ENCODE measurements at regions not wholly inside any gene's neighbourhood (a gene's known extent, or its start where the extent isn't known, plus 50 kb on each side); places are given as distances from the start of the nearest gene placed in this dataset.
A peak's percentile ranks its signal among the peaks of the same experiment; 100 is the strongest.

DNA sequence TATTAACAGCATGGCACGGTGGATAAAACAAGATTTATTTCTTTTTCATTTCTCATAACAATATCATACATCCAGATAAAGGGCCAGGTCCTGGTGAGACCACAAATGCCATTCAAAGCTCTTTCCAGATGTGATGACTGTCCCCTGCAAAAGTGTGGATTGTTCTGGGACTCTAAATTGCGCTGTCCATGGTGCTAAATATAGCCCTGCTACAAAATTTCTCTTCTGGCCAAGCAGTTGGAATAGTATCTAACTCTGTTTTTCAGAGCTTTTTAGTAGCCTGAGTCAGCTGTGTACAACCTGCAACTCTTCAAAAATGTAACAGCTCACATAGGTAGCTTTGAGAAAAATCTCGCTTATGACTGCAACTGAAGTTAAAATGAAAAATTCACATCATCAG, 115.8 kb downstream of the MANEA start:
- POLR2A ChIA-PET: no interaction called here

More for the DNA sequence above, 115.8 kb downstream of the MANEA start:
- no peaks in the 10 kb centered on the region for H3K9me3 ChIP-seq (replicated peaks; ENCODE audit: control insufficient read depth, insufficient read depth, low read length)
- ChIA-PET SMC1A (ENCODE audit: uncharacterized antibody, unreplicated experiment) (no interaction called here), CTCF (no interaction called here), RAD21 (ENCODE audit: unreplicated experiment) (no interaction called here)
- WGBS (ENCODE audit: insufficient coverage, insufficient replicate concordance, low lambda C conversion rate, missing lambda C conversion rate): 51% methylated on average over 3 of the region's 3 CpGs
- H4K20me1 ChIP-seq (ENCODE audit: control insufficient read depth, insufficient read depth): no peaks in the 10 kb centered on the region
- no TSS peak for BruUV-seq (replicated peaks)
- no peaks in the 10 kb centered on the region for H3K27me3 ChIP-seq (replicated peaks in 1 of 2; ENCODE audit: control insufficient read depth in 2 of 2, insufficient read depth in 2 of 2, low read length in 1 of 2)
- in situ Hi-C loops (cut with MboI) (no loop called here), intact Hi-C loops (cut with micrococcal nuclease; ENCODE audit: unreplicated experiment) (no loop called here)
- DNase-seq (ENCODE audit: low read depth, low spot score) (no peak), FAIRE-seq (no peak), ATAC-seq (no peak)
- no peaks in the 10 kb centered on the region for H3K79me2 ChIP-seq (ENCODE audit: control insufficient read depth, insufficient read depth, low read length)
- no peak overlapping the region for H3K4me3 ChIP-seq
- H3K36me3 ChIP-seq (ENCODE audit: control insufficient read depth in 2 of 2, insufficient read depth in 2 of 2, low read length in 1 of 2): no peaks in the 10 kb centered on the region
- no peak overlapping the region for H2AFZ ChIP-seq (ENCODE audit: control insufficient read depth, low read depth, low read length)
- no peak overlapping the region for H3K4me2 ChIP-seq (ENCODE audit: control insufficient read depth, insufficient read depth)
- no peaks in the 10 kb centered on the region for H3K4me1 ChIP-seq (ENCODE audit: control insufficient read depth, insufficient read depth, low read length)
- TF ChIP-seq ATF2 (IDR thresholded peaks at IDR 0.05; ENCODE audit: low read length): no peak
- TF ChIP-seq BMI1 (IDR thresholded peaks at IDR 0.05; ENCODE audit: borderline replicate concordance): no peak
- TF ChIP-seq NFYA (IDR thresholded peaks at IDR 0.05; ENCODE audit: borderline replicate concordance, low read depth, low read length): no peak
- TF ChIP-seq REST (IDR thresholded peaks at IDR 0.05; ENCODE audit: low read depth, low read length): peak; percentile 91
- TF ChIP-seq POLR2A (IDR thresholded peaks at IDR 0.05; ENCODE audit: low read depth, low read length): no peak
- TF ChIP-seq, protein P1, sequence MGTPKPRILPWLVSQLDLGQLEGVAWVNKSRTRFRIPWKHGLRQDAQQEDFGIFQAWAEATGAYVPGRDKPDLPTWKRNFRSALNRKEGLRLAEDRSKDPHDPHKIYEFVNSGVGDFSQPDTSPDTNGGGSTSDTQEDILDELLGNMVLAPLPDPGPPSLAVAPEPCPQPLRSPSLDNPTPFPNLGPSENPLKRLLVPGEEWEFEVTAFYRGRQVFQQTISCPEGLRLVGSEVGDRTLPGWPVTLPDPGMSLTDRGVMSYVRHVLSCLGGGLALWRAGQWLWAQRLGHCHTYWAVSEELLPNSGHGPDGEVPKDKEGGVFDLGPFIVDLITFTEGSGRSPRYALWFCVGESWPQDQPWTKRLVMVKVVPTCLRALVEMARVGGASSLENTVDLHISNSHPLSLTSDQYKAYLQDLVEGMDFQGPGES (IDR thresholded peaks at IDR 0.05): no peak
- TF ChIP-seq, protein P2, sequence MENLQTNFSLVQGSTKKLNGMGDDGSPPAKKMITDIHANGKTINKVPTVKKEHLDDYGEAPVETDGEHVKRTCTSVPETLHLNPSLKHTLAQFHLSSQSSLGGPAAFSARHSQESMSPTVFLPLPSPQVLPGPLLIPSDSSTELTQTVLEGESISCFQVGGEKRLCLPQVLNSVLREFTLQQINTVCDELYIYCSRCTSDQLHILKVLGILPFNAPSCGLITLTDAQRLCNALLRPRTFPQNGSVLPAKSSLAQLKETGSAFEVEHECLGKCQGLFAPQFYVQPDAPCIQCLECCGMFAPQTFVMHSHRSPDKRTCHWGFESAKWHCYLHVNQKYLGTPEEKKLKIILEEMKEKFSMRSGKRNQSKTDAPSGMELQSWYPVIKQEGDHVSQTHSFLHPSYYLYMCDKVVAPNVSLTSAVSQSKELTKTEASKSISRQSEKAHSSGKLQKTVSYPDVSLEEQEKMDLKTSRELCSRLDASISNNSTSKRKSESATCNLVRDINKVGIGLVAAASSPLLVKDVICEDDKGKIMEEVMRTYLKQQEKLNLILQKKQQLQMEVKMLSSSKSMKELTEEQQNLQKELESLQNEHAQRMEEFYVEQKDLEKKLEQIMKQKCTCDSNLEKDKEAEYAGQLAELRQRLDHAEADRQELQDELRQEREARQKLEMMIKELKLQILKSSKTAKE (IDR thresholded peaks at IDR 0.05; ENCODE audit: low read depth, poor library complexity, severe bottlenecking): no peak
- TF ChIP-seq, protein P3, sequence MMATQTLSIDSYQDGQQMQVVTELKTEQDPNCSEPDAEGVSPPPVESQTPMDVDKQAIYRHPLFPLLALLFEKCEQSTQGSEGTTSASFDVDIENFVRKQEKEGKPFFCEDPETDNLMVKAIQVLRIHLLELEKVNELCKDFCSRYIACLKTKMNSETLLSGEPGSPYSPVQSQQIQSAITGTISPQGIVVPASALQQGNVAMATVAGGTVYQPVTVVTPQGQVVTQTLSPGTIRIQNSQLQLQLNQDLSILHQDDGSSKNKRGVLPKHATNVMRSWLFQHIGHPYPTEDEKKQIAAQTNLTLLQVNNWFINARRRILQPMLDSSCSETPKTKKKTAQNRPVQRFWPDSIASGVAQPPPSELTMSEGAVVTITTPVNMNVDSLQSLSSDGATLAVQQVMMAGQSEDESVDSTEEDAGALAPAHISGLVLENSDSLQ (IDR thresholded peaks at IDR 0.05): no peak
- no peak for TF ChIP-seq ZNF24 (IDR thresholded peaks at IDR 0.05)
- no peak overlapping the region for H3K27ac ChIP-seq (ENCODE audit: control insufficient read depth, insufficient read depth)
- H3K9ac ChIP-seq (ENCODE audit: control insufficient read depth, insufficient read depth, low read length): no peak overlapping the region

Data from GM12878 (cell line).